Muscle of leg (tissue), 3 donors: ENCODE measurements at regions not wholly inside any gene's neighbourhood (a gene's known extent, or its start where the extent isn't known, plus 50 kb on each side); places are given as distances from the start of the nearest gene placed in this dataset.

ENCODE experiments used
- DNase-seq: peaks from one replicate; pipeline ENCODE4 v3.0.0; 2013
- H3K27ac ChIP-seq: one replicate; pipeline ENCODE4 v1.5.1; 2013; ENCODE audit warnings: mild to moderate bottlenecking, low read length, control low read depth
- H3K27me3 ChIP-seq: one replicate; pipeline ENCODE4 v1.6.1; 2013; ENCODE audit warnings: low read length; ENCODE audit not compliant: control insufficient read depth, insufficient read depth
- H3K36me3 ChIP-seq: one replicate; pipeline ENCODE4 v1.6.1; 2013; ENCODE audit warnings: low read length; ENCODE audit not compliant: control insufficient read depth, insufficient read depth
- H3K4me1 ChIP-seq: one replicate; pipeline ENCODE4 v1.6.1; 2013; ENCODE audit warnings: low read length; ENCODE audit not compliant: control insufficient read depth, insufficient read depth
- H3K4me3 ChIP-seq: one replicate; pipeline ENCODE4 v1.5.1; 2013; ENCODE audit warnings: low read length, control low read depth
- H3K9me3 ChIP-seq: replicated peaks from 2 replicates; pipeline ENCODE4 v1.6.1; 2013; ENCODE audit warnings: low read depth, low read length; ENCODE audit not compliant: control insufficient read depth
- WGBS: methylation state at CpG from one replicate; pipeline ENCODE4 v1.1.5; 2013; ENCODE audit warnings: missing lambda C conversion rate; ENCODE audit not compliant: insufficient coverage; 5-methylcytosine and 5-hydroxymethylcytosine counted together

- Histone ChIP-seq H3K36me3 (no peaks in the 10 kb centered on the region), H3K9me3 (no peaks in the 10 kb centered on the region), H3K4me3 (no peak overlapping the region), H3K27ac (no peak overlapping the region), H3K27me3 (no peaks in the 10 kb centered on the region), H3K4me1 (peaks cover 2% of the 10 kb centered on the region)
- DNase-seq: no peak
- no CpG with 5 or more reads among the region's 1 CpG for WGBS
Observed at GRCh38 chr2:158904627-158905177, 63.7 kb upstream of the TANC1 start.

DNA sequence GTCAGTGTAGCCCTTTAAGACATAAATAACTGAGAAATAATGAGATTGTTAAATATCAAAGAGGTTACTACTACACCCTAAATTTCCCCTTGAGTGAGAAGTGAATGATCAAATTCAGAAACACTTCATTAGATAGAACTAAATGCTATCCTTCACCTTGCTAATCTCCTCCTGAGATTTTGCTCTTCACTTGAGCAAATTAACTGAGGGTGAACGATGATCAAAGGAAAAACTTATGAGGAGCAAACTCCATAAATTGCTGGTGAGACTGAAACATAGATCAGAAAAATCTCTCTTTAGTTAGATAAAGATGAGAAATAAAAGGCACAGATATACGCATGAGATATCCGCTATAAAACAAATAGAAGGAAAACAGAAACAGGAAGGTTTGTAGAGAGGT, 63.1 kb upstream of the TANC1 start:
- Histone ChIP-seq H3K36me3 (no peaks in the 10 kb centered on the region), H3K4me1 (peaks cover 2% of the 10 kb centered on the region), H3K9me3 (no peaks in the 10 kb centered on the region), H3K27me3 (no peaks in the 10 kb centered on the region), H3K4me3 (no peak overlapping the region), H3K27ac (no peak overlapping the region)
- DNase-seq: no peak
- WGBS: no CpG with 5 or more reads among the region's 3 CpGs

GRCh38 chr2:158905784-158906183, 62.7 kb upstream of the TANC1 start:
- 57% methylated on average over 4 of the region's 4 CpGs for WGBS

DNA sequence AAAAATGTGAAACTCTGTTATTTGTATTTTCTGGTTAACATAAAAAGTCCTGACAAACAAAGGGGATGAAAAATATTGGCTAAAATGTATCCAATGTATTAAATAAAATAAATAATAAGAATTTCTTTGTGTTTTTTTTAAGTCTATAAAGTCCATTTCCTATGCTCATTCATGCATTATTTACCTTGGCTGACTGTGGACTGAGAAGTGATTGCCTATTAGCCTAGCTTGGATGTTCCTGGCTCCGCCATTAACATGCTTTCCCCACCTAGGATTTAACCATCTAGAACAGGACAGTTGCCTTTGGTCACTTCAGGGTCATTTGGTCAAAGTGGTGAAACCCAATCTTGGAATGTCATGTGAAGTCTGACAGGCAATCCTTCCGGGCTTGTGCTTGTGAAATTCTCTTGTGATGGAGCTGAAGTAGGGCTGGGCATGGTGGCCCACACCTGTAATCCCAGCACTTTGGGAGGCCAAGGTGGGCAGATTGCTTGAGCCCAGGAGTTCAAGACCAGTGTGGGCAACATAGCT, 60.4 kb upstream of the TANC1 start:
- Histone ChIP-seq H3K36me3 (no peaks in the 10 kb centered on the region), H3K4me3 (no peak overlapping the region), H3K27ac (no peak overlapping the region), H3K9me3 (no peaks in the 10 kb centered on the region), H3K4me1 (peaks cover 2% of the 10 kb centered on the region), H3K27me3 (no peaks in the 10 kb centered on the region)
- WGBS: 93% methylated on average over 2 of the region's 2 CpGs
- DNase-seq: no peak

More at GRCh38 chr2:158905784-158906183, 62.7 kb upstream of the TANC1 start:
- Histone ChIP-seq H3K9me3 (no peaks in the 10 kb centered on the region), H3K4me1 (peaks cover 2% of the 10 kb centered on the region), H3K36me3 (no peaks in the 10 kb centered on the region), H3K4me3 (no peak overlapping the region), H3K27me3 (no peaks in the 10 kb centered on the region), H3K27ac (no peak overlapping the region)
- no peak for DNase-seq

DNA sequence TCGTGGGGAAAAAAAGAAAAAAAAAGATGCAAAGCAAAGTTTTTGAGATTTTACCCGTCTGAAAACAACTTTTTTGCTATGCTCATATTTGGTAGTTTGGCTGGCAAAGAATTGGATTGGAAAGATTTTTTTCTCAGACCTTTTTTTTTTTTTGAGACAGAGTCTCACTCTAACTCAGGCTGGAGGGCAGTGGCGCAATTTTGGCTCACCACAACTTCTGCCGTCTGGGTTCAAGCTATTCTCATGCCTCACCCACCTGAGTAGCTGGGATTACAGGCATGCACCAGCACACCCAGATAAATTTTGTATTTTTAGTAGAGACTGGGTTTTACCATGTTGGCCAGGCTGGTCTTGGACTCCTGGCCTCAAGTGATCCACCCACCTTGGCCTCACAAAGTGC, 56.3 kb upstream of the TANC1 start:
- no peak for DNase-seq
- 60% methylated on average over 1 of the region's 4 CpGs for WGBS
- no peak overlapping the region for H3K4me3 ChIP-seq
- H3K36me3 ChIP-seq: no peaks in the 10 kb centered on the region
- no peak overlapping the region for H3K27ac ChIP-seq
- no peaks in the 10 kb centered on the region for H3K27me3 ChIP-seq
- H3K9me3 ChIP-seq: no peaks in the 10 kb centered on the region
- H3K4me1 ChIP-seq: no peaks in the 10 kb centered on the region

- Histone ChIP-seq H3K36me3 (no peaks in the 10 kb centered on the region), H3K9me3 (no peaks in the 10 kb centered on the region), H3K4me1 (no peaks in the 10 kb centered on the region), H3K4me3 (no peak overlapping the region), H3K27me3 (no peaks in the 10 kb centered on the region), H3K27ac (no peak overlapping the region)
- WGBS: no CpG with 5 or more reads among the region's 1 CpG
- DNase-seq: no peak
Observed at GRCh38 chr2:158912765-158913164, 55.7 kb upstream of the TANC1 start.

GRCh38 chr2:158914066-158914465, 54.4 kb upstream of the TANC1 start:
- Histone ChIP-seq H3K27ac (no peak overlapping the region), H3K4me1 (no peaks in the 10 kb centered on the region), H3K4me3 (no peak overlapping the region), H3K36me3 (no peaks in the 10 kb centered on the region), H3K27me3 (no peaks in the 10 kb centered on the region), H3K9me3 (no peaks in the 10 kb centered on the region)
- DNase-seq: no peak

DNA sequence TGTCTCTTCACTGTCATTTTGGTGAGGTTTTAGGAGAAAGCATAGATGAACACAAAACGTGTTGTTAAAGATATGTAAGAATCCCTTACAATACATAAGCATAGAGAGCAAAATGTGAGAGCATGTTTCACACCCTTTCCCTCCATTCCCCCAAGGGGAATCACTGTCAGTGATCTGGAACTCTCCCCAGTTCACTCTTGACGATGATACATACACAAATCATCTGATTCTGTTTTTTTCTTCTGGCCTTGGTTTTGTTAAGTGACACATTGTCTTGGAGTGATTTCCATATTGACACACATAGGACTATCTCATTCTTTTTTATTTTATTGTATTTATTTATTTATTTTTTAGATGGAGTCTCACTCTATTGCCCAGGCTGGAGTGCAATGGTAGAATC, 53.7 kb upstream of the TANC1 start:
- no CpG with 5 or more reads among the region's 2 CpGs for WGBS
- no peak overlapping the region for H3K4me3 ChIP-seq
- H3K36me3 ChIP-seq: no peaks in the 10 kb centered on the region
- no peak overlapping the region for H3K27ac ChIP-seq
- H3K27me3 ChIP-seq: no peaks in the 10 kb centered on the region
- DNase-seq: no peak
- H3K4me1 ChIP-seq: no peaks in the 10 kb centered on the region
- H3K9me3 ChIP-seq: no peaks in the 10 kb centered on the region

- Histone ChIP-seq H3K36me3 (no peaks in the 10 kb centered on the region), H3K27ac (no peak overlapping the region), H3K4me1 (no peaks in the 10 kb centered on the region), H3K4me3 (no peak overlapping the region), H3K27me3 (no peaks in the 10 kb centered on the region), H3K9me3 (no peaks in the 10 kb centered on the region)
- no CpG with 5 or more reads among the region's 2 CpGs for WGBS
- peak; percentile 31 for DNase-seq
Observed at GRCh38 chr2:158917121-158917520, 51.3 kb upstream of the TANC1 start.

DNA sequence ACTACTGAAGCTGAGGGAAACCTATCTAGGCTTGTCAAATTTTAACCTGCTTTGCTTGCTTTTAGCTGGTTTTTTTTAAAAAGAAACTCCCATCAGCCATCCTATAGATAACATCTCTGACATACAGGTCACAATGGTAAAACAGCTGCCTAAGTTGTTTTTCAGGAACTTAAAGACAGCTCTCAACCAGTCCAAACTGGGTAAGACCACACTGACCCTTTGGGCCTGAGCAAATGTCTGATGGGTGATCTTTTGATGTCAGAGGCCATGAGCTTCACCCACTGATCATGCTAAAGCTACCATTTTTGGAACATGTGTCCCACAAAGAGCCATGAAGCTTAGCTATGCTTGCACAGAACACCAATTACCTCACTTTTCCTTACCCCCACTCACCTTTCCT, 50.0 kb upstream of the TANC1 start:
- Histone ChIP-seq H3K27ac (no peak overlapping the region), H3K9me3 (no peaks in the 10 kb centered on the region), H3K4me1 (peaks cover 5% of the 10 kb centered on the region), H3K36me3 (no peaks in the 10 kb centered on the region), H3K27me3 (no peaks in the 10 kb centered on the region), H3K4me3 (no peak overlapping the region)
- DNase-seq: no peak
